B cell (primary cell): ENCODE measurements at regions not wholly inside any gene's neighbourhood (a gene's known extent, or its start where the extent isn't known, plus 50 kb on each side); places are given as distances from the start of the nearest gene placed in this dataset.

ENCODE experiments used
- EZH2 ChIP-seq: IDR thresholded peaks from 2 replicates; pipeline ENCODE4 v1.6.1; 2012; ENCODE audit warnings: borderline replicate concordance, low read depth, mild to moderate bottlenecking, moderate library complexity, low read length; ENCODE audit not compliant: insufficient read depth, poor library complexity, severe bottlenecking
- TF ChIP-seq, protein P1 (sequence below): fragments of 200-600 bp; IDR thresholded peaks from one replicate; pipeline ENCODE4 v1.8.0; 2022; ENCODE audit warnings: antibody characterized with exemption, mild to moderate bottlenecking

DNA sequence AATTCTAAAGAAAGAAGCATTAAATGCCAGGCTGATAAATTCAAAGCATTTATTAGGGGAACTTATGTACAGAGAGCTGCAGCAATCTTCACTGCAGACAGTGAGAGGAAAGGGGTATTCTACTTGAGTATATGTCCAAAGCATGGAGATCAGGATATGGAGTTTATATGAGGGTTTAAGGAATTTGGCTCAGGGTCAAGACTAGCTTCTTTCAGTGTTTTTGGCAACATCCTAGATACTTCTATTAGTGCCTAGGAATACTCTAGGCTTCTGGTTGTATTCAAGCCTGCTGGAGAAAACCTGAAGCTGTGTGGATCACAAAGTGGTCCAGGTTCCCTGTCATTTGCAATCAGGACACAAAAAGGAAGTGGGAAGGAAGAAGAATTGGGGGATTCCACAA lies 194.6 kb downstream of the CETN3 start:
- TF ChIP-seq, protein P1, sequence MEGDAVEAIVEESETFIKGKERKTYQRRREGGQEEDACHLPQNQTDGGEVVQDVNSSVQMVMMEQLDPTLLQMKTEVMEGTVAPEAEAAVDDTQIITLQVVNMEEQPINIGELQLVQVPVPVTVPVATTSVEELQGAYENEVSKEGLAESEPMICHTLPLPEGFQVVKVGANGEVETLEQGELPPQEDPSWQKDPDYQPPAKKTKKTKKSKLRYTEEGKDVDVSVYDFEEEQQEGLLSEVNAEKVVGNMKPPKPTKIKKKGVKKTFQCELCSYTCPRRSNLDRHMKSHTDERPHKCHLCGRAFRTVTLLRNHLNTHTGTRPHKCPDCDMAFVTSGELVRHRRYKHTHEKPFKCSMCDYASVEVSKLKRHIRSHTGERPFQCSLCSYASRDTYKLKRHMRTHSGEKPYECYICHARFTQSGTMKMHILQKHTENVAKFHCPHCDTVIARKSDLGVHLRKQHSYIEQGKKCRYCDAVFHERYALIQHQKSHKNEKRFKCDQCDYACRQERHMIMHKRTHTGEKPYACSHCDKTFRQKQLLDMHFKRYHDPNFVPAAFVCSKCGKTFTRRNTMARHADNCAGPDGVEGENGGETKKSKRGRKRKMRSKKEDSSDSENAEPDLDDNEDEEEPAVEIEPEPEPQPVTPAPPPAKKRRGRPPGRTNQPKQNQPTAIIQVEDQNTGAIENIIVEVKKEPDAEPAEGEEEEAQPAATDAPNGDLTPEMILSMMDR, result no peak
- no peak for TF ChIP-seq EZH2
